HS-27A (cell line): ENCODE measurements at regions not wholly inside any gene's neighbourhood (a gene's known extent, or its start where the extent isn't known, plus 50 kb on each side); places are given as distances from the start of the nearest gene placed in this dataset.
"Not testable (repeated sequence)": the region's sequence is repeated elsewhere in the genome, so short reads cannot be mapped to it uniquely, and the experiment has no call there.

Source experiments
- DNase-seq: peaks from one replicate; pipeline ENCODE4 v3.0.0-alpha.2; 2012; ENCODE audit warnings: low read depth, missing footprints

DNA sequence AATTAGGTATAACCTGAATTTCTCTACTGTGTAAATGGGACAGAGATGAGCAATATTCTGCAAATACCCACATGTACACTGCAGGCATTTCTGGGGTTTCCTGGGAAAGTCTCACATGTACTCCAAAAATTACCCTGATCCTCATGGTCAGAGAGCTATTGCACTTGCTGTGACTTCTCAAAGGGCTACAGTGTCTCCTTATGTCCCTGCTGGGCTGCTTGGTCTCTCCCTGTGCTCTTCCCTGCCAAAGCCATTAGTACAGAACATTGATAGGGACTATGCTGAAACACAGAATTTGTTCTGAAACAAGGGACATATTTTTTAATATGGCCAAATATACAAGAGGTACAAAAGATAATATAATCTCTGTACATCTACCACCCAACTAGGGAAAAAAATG, 924.4 kb upstream of the NXPH2 start:
- no peak for DNase-seq

DNA sequence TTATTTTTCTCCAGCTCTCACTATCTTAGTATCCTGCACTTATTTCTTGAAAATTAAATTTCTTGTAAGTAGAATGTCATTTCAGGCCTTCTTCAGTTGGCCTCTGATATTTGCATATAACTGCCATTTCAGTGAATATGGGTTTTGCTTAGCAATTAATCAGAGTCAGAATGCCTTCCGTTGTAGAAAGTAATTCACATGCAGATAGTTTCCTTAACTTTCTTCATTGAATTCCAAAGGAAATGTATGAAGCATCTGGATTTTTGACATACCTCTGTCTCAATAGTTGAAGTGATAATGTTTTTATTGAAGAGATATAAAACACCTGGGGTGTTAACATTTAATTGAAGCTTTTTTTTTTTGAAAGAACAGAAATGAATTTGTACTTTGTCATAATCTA, 914.1 kb upstream of the NXPH2 start:
- DNase-seq = no peak

DNA sequence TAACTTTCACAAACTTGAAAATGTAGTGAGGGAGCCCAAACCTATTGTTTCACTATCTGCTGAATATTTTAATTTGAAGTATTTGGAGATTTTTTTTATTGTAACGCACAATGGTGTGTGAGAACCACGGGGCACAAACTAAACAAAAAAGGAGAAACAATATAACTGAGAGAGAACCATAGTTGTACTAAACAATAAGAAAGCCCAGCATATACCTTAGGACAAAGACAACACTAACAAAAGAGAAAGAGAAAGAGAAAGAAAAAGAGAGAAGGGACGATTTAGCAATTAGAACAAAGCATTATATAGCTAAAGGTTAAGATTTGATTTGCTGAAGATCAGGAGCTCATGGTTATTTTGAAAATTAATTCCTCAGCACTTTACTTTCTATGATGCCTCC, 906.0 kb upstream of the NXPH2 start:
- no peak for DNase-seq

DNA sequence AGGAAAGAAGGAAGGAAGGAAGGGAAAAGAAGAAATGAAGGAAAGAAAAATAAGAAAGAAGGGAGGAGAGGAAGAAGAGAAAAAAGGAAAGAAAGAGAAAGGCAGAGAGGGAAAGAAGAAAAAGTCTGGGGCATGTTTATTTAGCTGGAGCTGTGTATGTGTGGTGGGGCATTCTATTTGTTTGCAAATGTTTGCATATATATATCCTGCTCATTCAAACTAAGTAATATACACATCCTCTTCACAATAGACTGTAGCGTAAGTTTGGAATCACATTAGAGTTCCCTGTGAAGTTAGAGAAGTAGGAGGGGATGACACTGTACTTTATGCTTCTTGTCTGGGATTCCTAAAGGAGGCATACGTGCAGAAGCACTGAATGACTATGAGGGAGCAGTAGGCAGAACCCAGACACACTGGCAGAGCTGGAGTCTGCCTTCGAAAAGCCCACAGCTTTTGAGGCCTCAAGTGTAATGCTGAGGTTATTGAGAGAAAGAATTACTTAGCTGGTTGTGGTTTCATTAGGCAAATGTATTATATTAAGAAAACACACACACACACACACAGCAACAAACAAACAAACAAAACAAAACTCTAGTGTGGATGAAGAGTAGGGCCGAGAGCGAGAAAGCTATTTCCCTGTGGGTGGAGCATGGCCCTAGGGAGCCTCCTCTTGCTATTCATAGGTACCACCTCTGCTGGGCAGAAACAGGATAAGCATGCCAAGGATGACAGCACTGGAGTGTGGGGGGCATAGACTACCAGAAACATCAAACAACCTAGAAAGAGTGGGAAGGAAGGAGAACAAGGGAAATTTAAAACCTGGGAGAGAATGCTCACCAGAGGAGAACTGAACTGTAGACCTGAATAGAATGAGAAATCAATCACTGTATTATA, 905.1 kb upstream of the NXPH2 start:
- DNase-seq = no peak

DNA sequence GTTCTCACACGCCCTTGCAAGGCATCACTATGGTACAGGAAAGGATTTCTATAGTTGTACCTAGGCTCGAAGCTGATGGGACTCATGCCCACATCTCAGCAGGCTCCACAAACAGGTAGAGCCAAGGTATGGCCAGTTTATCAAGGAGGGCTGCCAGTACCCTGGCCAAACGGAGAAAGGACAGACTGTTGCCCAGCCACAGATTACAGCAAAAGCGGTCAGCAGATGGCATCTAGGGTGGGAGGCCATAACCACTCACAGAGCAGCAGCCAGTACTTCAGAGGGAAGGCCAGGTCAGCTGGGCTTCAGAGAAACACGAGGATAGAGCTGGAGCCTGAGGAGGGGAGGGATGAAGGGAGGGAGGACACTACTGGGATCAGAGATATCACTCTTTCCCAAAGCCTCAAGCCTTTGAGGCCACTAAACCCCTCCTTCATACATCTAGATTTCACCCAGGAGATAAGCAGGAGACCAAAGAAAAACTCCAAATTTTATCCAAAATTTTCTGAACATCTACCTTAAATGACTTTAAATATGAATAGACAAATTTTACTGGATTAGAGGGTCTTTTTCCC, 904.2 kb upstream of the NXPH2 start:
- DNase-seq = no peak

DNA sequence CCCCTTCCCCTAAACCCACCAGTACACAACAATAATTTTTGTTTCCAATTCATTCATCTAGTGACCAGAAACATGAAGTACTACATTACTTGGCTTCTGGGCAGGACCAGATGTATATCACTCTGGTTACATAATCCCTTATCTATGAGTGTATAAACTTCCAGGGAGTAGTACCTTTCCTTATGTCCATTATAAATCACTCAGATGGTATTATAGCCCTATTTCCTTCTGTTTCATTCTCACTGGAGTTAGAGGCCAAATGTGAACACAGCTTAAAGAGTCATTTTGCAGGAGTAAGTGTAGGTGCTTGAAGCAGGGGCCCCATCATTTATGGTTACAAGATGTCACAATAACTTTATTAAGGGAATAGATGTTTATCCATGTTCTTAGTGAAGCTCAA, 894.4 kb upstream of the NXPH2 start:
- no peak for DNase-seq

DNA sequence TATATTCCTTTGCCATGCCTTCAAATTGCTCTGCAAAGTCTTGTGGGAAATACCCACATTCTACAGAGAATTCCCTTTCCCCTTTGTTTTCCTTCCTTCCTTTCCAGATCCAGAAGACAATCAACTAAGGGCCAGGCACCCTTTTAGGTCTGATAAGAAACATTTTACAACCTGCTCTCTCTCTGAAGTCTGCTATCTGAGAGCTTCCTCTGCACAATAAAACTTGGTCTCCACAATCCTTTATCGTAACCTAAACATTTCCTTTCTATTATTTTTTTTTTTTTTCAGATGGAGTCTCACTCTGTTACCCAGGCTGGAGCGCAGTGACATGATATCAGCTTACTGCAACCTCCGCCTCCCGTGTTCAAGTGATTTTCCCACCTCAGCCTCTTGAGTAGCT, 893.3 kb upstream of the NXPH2 start:
- not testable (repeated sequence) for DNase-seq

DNA sequence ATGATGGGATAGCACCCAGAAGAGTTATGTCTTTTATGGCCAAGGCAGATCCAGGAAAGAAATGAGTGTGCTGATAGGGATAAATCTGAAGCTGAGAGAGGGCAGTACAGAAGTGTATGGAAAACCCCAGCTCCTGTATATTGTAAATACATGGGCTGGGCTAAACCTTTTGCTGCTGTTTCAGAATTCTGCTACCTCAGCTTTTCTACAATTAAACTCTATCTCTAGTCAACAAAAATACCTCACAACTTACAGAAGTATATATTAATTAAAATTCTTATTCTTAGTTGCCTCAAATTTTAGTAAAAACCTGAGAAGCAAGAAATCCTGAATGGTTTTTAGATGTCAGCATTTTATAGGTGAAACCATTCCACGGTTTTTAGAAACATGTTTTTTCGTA, 889.5 kb upstream of the NXPH2 start:
- no peak for DNase-seq

DNA sequence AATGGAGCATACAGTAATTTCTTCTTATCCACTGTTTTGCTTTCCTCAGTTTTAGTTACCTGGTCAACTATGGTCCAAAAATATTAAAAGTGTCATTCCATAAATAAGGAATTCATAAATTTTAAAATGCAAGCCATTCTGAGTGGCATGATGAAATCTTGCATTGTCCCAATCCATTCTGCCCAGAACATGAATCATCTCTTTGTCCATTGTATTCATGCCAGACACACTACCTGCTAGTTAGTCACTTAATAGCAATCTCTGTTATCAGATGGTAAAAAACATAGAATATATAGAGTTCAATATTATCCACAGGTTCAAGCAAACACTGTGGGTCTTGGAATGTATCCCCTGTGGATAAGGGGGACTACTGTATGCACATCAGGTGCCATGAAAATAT, 872.2 kb upstream of the NXPH2 start:
- no peak for DNase-seq

DNA sequence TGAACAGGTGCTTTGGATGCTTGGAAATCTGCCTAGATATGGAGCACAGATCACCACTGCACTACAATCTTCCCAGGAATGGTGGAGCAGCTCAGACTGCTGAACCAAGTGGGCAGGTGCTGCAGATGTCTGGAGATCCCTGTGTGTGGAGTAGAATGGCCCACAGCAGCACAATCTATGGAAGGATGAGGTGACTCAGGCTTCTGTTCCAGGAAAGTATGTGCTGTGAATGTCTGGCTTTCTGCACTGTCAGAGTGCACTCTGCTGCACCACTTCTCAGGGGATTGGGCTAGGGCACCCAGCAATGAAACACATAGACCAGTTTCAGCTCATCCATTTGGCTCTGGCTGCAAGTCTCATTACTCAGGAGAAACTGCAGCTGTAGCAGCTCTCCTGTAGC, 865.4 kb upstream of the NXPH2 start:
- no peak for DNase-seq

DNA sequence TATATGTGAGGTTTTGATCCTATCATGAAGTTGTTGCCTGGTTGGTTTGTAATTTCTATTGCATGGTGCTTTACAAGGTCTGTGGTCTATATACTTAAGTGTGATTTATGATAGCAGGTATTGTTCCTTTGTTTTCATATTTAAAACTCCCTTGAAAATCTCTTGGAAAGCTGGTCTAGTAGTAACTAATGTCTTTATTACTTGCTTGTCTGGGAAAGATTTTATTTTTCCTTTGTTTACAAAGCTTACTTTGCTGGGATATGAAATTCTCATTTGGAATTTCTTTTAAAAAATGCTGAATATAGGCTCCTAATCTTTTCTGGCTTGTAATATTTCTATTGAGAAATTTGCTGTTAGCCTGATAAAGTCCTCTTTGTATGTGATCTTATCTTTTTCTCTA, 862.9 kb upstream of the NXPH2 start:
- no peak for DNase-seq

DNA sequence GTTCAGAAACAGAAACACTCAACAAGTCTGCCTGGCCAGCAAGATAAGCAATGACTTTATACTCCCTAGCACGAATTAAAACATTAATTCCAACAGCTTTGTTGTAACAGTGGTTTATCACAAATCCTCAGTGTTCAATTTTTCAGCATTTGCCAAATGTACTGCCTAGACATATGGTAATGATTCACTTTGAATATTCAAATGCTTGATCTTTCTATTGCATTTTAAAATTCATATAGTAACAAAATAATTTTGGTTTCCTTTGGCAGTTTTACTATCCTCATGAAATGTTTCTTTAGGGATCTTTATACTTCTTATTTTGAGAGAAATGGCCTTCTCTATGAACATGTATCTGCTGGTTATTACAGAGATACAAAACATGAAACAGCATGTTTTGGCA, 851.8 kb upstream of the NXPH2 start:
- no peak for DNase-seq

DNA sequence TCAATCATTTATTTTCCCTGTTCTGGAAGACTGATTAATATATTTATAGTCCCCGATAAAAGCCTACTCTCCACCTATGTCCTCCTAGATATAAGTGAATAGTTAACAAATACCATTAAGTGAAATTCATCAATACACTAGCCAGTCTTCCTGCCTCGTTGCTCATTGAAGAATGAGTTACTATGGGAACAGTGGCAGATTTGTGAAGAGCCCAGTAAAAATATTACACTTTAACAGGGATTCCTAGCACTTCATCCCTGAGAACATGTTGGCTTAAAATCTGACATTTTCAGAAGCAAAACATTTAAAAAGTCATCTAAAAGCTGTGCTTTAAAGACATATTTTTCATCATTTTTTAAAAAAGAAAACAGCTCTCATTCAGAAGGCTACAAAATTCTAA, 848.7 kb upstream of the NXPH2 start:
- no peak for DNase-seq

DNA sequence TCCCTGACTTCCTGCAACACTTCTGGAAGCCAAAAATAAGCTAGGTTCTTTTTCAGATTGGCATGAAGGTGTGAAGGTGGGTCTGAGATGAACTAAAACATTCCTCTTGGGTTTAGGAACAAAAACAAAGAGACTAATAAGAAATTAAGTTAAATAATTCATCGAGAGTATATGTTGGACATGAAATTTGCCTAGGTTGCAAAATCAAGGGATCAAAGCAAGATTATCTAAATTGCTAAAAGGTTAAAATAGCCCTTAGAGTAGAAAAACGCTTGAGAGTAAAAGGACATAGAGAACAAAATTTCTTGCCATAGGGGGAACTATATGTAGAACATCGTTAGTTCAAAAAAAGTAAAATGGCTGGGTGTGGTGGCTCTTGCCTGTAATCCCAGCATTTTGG, 845.9 kb upstream of the NXPH2 start:
- no peak for DNase-seq

DNA sequence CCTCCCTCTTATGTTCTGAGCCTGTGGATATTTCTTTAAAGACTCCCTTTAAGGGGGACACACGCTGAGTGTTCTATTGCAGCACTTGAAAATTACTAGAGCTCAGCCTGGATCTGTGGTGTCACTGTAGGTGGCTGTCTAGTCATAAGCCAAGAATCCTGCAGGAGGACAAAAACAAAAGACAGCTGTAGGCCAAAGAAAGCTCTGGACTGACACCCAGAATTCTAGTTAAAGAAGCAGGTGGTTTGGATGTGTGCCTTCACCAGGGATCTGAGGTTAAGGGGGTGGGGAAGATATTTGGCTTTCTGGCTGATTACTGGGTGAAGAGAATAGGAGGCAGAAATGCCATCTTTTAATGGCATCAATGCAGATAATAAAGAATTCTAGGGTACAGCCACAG, 842.5 kb upstream of the NXPH2 start:
- DNase-seq = no peak

DNA sequence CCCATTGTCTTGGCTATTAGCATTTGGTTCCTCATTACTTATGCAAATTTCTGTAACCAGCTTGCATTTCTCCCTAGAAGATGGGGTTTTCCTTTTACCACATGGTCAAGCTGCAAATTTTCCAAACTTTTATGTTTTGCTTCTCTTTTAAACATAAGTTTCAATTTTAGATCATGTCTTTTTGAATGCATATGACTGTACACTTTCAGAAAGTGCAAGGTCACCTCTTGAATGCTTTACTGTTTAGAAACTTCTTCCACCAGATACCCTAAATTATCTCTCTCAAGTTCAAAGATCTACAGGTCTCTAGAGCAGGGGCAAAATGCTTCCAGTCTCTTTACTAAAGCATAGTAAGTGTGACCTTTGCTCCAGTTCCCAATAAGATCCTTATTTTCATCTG, 837.6 kb upstream of the NXPH2 start:
- no peak for DNase-seq

DNA sequence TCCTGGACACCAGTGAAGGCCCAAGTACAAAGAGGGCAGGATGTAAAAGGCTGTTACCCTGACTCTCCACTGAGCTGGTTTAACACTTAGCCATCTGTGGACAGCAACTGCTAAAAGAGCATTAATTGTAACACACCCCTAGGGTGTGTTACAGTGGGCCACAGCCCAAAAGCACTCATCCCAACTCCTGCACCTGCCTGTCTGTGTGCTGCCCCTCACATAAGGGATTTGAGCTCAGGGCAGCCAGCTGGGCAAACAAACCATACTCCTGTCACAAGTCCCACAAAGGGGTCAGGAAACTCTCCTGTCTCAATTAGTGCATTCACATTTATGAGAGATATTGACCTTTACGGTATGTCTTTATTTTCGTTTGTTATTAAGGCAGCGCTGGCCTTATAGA, 833.1 kb upstream of the NXPH2 start:
- DNase-seq = no peak

DNA sequence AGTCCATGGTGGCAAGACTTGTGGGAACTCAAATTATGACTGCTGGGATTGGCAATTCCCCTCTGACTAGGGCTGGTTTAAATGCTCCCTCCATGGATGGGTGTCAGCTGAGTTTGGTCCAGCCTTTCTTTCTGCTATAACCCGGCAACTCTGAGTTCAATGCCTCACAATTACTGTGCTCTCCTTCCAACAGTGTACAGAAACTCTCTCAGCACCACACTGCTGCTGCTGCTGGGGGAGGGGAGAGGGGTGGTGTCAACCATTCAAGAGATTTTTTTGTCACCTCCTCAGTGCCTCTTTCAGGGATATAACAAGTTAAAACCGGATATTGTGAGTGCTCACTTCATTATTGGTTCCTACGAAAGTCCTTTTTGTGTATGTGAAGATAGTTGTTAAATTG, 830.3 kb upstream of the NXPH2 start:
- no peak for DNase-seq

DNA sequence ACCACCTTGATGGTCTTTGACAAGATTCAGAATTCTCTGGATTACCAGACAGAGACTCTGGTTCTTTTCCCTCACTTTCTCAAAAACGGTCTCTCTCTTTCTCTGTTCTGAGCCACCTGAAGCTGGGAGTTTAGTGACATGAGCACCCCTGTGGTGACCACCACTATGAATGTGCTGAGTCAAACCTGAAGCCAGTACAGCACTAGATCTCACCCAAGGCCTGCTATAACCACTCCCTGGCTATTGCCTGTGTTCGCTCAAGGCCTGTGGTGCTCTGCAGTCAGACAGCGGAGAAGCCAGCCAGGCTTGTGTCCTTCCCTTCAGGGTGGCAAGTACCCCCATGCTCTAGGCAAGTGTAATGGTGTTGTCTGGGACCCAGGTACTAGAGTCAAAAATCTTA, 828.9 kb upstream of the NXPH2 start:
- DNase-seq = no peak

DNA sequence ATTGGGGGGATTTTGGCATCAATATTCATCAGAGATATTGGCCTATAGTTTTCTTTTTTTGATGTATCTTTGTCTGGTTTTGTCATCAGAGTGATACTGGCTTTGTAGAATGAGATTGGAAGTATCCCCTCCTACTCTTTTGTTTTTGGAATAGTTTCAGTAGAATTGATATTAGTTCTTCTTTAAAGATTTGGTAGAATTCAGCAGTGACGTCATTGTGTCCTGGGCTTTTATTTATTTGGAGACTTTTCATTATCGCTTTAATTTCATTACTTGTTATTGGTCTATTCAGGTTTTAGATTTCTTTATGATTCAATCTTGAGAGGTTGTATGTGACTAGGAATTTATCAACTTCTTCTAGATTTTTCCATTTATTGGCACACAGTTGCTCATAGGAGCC, 825.5 kb upstream of the NXPH2 start:
- DNase-seq = no peak

DNA sequence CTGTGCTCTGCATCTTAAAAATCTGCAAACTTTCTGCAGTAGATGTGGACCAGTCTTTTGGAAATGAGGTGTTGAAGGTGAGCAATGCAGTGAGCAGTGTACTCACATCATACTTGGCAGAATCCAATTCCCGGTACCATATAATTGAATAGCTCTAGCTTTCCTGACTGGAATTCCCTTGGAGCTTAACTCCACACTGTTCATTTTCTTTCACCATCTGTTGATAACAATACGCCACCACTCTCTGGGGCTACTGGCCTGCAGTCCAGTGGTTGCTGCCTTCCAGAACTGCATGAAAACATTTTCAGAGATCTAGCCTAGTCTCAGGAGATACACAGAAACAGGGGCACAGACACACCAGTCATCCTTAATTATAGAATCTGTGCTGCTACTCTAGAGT, 820.0 kb upstream of the NXPH2 start:
- no peak for DNase-seq

DNA sequence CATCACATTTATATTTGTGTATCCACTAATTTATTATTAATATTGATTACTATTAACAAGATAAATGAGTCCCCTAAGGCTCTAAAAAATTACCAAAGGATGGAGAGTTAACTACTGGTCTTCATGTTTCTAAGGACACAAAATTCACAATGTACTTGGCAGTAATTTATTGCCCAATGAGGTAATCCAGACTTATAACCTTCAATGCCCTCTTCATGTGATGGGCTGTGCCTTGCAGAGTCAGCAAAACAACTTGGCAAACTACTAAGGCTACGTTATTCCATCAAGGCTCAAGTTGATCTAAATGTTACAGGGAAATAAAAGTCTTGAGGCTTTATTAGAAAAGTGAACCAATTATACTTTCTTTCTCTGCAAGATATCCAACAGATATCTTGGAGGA, 804.9 kb upstream of the NXPH2 start:
- DNase-seq = no peak

DNA sequence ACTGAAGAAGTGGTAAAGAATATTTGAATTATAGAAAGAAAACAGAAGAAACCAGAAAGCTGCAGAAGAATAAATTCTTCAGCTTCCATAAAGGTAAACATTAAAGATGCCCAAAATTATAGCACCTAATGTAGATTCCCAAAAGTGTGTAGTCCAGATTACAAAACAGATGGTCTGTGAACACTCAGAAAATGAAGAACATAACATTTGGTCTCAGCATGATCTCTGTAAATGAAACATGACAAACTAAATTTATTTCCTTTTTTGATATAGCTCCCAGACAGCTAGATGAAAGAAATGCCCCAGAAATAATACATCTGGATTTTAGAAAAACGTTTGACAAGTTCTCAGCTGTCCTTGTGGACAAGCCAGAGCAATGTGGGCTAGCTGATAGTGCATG, 794.2 kb upstream of the NXPH2 start:
- no peak for DNase-seq

DNA sequence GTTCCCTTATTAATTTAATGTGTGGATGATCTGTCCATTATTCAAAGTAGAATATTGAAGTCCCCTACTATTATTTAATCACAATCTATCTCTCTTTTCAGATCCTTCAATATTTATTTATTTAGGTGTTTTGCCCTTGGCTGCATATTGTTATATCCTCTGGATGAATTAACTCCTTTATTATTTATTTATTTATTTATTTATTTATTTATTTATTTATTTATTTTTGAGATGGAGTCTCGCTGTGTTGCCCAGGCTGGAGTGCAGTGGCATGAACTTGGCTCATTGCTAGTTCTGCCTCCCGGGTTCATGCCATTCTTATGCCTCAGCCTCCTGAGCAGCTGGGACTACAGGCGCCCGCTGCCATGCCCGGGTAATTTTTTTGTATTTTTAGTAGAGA, 776.6 kb upstream of the NXPH2 start:
- DNase-seq = no peak
